GM13977 (cell line): ENCODE measurements at regions not wholly inside any gene's neighbourhood (a gene's known extent, or its start where the extent isn't known, plus 50 kb on each side); places are given as distances from the start of the nearest gene placed in this dataset.
"Not testable (repeated sequence)": the region's sequence is repeated elsewhere in the genome, so short reads cannot be mapped to it uniquely, and the experiment has no call there.

Experiments used
- DNase-seq: peaks from one replicate; pipeline ENCODE4 v3.0.0; 2012; ENCODE audit warnings: low spot score
- in situ Hi-C: fragments of 300-500 bp; cut with MboI; formaldehyde crosslinking; loops from one replicate; pipeline ENCODE4 v1.12.0; 2022; ENCODE audit warnings: low sequenced_read_pairs, low pct_unique_long_range_greater_than_20kb, mixed read lengths, inconsistent platforms; ENCODE audit not compliant: unreplicated experiment
- TF ChIP-seq, protein P1 (sequence below): IDR thresholded peaks from 2 replicates; pipeline ENCODE4 v1.5.1; 2012; ENCODE audit warnings: mild to moderate bottlenecking, control low read depth; ENCODE audit not compliant: insufficient read depth; ENCODE audit errors: extremely low read depth, missing control alignments

DNA sequence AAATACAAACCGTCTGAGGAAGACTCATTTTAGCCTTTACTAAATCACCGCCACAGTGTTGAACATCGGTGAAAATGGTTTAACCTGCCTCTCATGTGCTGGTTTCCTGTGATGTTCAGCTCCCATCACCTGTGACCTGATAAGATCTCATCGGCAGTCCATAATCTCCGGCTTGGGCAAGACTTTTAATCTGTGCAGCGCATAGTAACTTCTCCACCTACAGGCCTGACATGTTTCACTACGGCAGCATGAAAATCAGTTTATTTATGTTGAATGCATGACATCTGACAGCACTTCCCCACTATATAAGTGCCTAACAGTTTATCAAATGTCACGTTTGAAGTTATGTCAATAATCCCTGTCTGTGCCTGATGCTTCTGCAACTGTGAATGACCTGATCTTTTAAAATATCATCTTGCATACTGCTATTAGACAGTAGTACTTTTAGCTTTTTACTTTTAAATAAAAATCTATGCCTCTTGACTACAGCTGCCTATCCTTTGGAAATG, 1919.8 kb upstream of the AGA start:
- in situ Hi-C loops: no loop called here
- TF ChIP-seq, protein P1, sequence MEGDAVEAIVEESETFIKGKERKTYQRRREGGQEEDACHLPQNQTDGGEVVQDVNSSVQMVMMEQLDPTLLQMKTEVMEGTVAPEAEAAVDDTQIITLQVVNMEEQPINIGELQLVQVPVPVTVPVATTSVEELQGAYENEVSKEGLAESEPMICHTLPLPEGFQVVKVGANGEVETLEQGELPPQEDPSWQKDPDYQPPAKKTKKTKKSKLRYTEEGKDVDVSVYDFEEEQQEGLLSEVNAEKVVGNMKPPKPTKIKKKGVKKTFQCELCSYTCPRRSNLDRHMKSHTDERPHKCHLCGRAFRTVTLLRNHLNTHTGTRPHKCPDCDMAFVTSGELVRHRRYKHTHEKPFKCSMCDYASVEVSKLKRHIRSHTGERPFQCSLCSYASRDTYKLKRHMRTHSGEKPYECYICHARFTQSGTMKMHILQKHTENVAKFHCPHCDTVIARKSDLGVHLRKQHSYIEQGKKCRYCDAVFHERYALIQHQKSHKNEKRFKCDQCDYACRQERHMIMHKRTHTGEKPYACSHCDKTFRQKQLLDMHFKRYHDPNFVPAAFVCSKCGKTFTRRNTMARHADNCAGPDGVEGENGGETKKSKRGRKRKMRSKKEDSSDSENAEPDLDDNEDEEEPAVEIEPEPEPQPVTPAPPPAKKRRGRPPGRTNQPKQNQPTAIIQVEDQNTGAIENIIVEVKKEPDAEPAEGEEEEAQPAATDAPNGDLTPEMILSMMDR: no peak

DNA sequence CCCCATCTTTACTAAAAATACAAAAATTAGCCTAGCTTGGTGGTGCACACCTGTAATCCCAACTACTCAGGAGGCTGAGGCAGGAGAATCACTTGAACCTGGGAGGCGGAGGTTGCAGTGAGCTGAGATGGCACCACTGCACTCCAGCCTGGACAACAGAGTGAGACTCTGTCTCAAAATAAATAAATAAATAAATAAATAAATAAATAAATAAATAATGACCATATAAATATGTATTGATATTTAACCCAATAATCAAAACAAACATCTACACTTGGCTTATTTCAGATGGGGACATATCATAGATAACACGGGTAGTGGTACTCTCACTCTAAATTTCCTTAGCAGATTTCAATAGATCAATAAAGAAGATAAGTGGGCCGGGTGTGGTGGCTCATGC, 1923.7 kb upstream of the AGA start:
- in situ Hi-C loops, DNase-seq: not testable (repeated sequence)

More for the DNA sequence above, 1919.8 kb upstream of the AGA start:
- DNase-seq: no peak

DNA sequence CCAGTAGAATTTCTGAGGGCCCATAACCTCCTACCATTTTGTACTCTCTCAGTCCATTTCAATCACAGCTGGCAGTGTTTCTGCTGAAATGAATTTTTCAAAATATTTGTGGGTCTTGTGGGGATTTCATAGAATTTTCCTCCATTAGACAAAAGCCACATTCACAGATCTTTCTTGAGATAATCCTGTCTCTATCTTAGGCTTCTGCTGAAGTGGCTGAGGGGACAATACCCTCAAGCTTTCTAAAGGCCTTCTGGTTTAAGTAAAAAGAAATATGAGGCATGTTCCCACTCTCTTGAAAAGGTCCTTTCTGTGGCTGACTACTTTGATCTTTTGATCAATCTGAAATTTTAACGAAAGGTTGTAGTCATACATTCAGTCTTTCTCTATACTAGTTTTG, 1930.0 kb upstream of the AGA start:
- in situ Hi-C loops: no loop called here
- no peak for DNase-seq
- TF ChIP-seq, protein P1: no peak

DNA sequence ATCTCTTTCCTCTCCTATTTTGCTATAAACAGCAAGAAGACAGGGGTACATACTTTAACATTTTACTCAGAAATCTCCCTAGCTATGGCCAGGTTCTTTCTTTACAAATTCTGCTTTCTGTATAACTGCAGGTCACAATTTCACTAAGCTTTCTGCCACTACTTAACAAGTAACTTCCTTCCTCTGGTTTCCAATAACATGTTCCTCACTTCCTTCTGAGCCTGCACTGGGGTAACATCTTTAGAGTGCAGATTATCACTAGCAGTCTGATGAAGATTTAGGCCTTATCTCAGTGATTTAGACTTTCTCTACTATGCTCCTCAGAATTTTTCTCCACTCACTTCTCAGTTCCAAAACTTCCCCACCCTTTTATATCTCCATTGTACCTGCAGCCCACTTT, 1930.5 kb upstream of the AGA start:
- no peak for DNase-seq
- TF ChIP-seq, protein P1: no peak
- in situ Hi-C loops: no loop called here

DNA sequence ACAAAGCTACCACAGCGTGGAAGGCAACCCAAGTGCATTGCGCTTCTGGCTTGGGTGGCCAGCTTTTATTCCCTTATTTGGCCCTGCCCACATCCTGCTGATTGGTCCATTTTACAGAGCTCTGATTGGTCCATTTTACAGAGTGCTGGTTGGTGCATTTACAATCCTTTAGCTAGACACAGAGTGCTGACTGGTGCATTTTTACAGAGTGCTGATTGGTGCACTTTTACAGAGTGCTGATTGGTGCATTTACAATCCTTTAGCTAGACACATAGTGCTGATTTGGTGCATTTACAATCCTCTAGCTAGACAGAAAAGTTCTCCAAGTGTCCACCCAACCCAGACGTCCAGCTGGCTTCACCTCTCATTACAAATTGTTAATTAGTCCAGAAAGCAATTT, 1936.6 kb upstream of the AGA start:
- in situ Hi-C loops, DNase-seq: not testable (repeated sequence)

DNA sequence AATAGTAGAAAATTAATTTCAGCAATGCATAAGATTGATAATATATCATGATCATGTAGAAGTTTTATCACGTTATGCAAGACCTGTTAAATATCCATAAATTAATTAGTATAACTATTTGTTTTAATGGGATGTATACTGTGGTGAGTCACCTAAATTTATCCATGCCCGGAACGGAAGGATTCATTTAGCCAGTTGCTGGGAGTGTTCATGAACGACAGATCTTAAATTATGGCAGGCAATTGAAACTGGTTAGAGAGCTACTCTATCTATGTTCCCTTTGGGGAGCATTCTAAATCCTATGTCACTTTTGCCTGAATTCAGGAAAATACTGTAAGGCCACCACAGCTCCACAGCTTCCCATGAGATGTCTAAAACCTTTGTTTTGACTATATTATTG, 1950.5 kb upstream of the AGA start:
- in situ Hi-C loops: no loop called here
- TF ChIP-seq, protein P1: no peak
- DNase-seq: no peak

DNA sequence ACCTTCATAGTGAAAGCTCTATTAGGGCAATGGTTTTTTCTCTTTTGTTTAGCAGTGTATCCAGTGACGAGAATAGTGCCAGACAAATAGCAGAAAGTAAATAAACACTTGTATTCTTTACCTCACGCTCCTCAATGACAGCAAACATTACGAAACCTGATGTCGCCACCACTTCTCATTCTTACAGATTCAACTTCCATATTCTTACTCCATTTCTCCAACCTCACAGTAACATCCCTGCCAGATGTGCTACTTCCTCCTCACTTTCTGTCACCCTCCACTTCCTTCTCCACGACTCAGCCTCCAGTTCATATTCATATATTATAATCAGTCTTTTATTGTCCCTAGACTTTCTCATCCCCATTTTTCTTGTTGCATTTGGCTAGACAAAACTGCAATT, 1956.2 kb upstream of the AGA start:
- in situ Hi-C loops: no loop called here
- DNase-seq: no peak
- TF ChIP-seq, protein P1: no peak
